ENCODE measurements at regions not wholly inside any gene's neighbourhood (a gene's known extent, or its start where the extent isn't known, plus 50 kb on each side); places are given as distances from the start of the nearest gene placed in this dataset.

- TF ChIP-seq IRF2 (CRISPR knock-in tag; IDR thresholded peaks at IDR 0.05; ENCODE audit: borderline replicate concordance, low read depth) (no peak), SMAD4 (CRISPR knock-in tag; IDR thresholded peaks at IDR 0.05) (no peak)
Measured at GRCh38 chr6:99811636-99812035, 182.4 kb downstream of the MCHR2 start.
